ENCODE measurements at regions not wholly inside any gene's neighbourhood (a gene's known extent, or its start where the extent isn't known, plus 50 kb on each side); places are given as distances from the start of the nearest gene placed in this dataset.

GRCh38 chr10:42896735-42897134 is 114.1 kb downstream of the BMS1 start:
- H3K4me1 ChIP-seq (ENCODE audit: control insufficient read depth, insufficient read depth, low read length): no peaks in the 10 kb centered on the region
- BruUV-seq (replicated peaks): no TSS peak
- no peak for FAIRE-seq
- H3K27me3 ChIP-seq (replicated peaks in 1 of 2; ENCODE audit: control insufficient read depth in 2 of 2, insufficient read depth in 2 of 2, low read length in 1 of 2): no peaks in the 10 kb centered on the region
- POLR2A ChIA-PET: no interaction called here
- CTCF ChIA-PET: no interaction called here
- intact Hi-C loops (cut with micrococcal nuclease; ENCODE audit: unreplicated experiment): no loop called here
- no peak overlapping the region for H3K4me3 ChIP-seq
- in situ Hi-C loops (cut with MboI): no loop called here
- no peak overlapping the region for H3K4me2 ChIP-seq (ENCODE audit: control insufficient read depth, insufficient read depth)
- no peaks in the 10 kb centered on the region for H4K20me1 ChIP-seq (ENCODE audit: control insufficient read depth, insufficient read depth)
- no peak overlapping the region for H3K27ac ChIP-seq (ENCODE audit: control insufficient read depth, insufficient read depth)
- no peak for ATAC-seq
- H3K36me3 ChIP-seq (ENCODE audit: control insufficient read depth in 2 of 2, insufficient read depth in 2 of 2, low read length in 1 of 2): no peaks in the 10 kb centered on the region
- H2AFZ ChIP-seq (ENCODE audit: control insufficient read depth, low read depth, low read length): no peak overlapping the region
- H3K9me3 ChIP-seq (replicated peaks; ENCODE audit: control insufficient read depth, insufficient read depth, low read length): no peaks in the 10 kb centered on the region; the same call in 1 of the 3 replicates
- TF ChIP-seq NBN (IDR thresholded peaks at IDR 0.05): no peak
- no peak for TF ChIP-seq IKZF1 (conservative IDR thresholded peaks at IDR 0.05)
- no peak for TF ChIP-seq NFYA (IDR thresholded peaks at IDR 0.05; ENCODE audit: borderline replicate concordance, low read depth, low read length)
- TF ChIP-seq RUNX3 (IDR thresholded peaks at IDR 0.05; ENCODE audit: low read length): no peak
- no peak for TF ChIP-seq PRDM15 (CRISPR knock-in tag; IDR thresholded peaks at IDR 0.05)
- no peak for TF ChIP-seq FOXM1 (IDR thresholded peaks at IDR 0.05; ENCODE audit: low read depth, low read length)
- TF ChIP-seq GATAD2B (conservative IDR thresholded peaks at IDR 0.05; ENCODE audit: low read depth): no peak
- TF ChIP-seq SRF (IDR thresholded peaks at IDR 0.05; ENCODE audit: low read depth in 2 of 2, low read length in 2 of 2): no peak
- TF ChIP-seq HDAC2 (IDR thresholded peaks at IDR 0.05): no peak
- no peak for TF ChIP-seq MYC (IDR thresholded peaks at IDR 0.05; ENCODE audit: insufficient read depth, insufficient read length, insufficient replicate concordance, low read length, severe bottlenecking)
- RAD21 ChIA-PET (ENCODE audit: unreplicated experiment): no interaction called here
- SMC1A ChIA-PET (ENCODE audit: uncharacterized antibody, unreplicated experiment): no interaction called here
- 43% methylated on average over 7 of the region's 7 CpGs for WGBS (ENCODE audit: insufficient coverage, insufficient replicate concordance, low lambda C conversion rate, missing lambda C conversion rate)
- DNase-seq (ENCODE audit: low read depth, low spot score): no peak
- H3K79me2 ChIP-seq (ENCODE audit: control insufficient read depth, insufficient read depth, low read length): no peaks in the 10 kb centered on the region
- H3K9ac ChIP-seq (ENCODE audit: control insufficient read depth, insufficient read depth, low read length): no peak overlapping the region

All from GM12878 (cell line).